ENCODE measurements at regions not wholly inside any gene's neighbourhood (a gene's known extent, or its start where the extent isn't known, plus 50 kb on each side); places are given as distances from the start of the nearest gene placed in this dataset.

DNA sequence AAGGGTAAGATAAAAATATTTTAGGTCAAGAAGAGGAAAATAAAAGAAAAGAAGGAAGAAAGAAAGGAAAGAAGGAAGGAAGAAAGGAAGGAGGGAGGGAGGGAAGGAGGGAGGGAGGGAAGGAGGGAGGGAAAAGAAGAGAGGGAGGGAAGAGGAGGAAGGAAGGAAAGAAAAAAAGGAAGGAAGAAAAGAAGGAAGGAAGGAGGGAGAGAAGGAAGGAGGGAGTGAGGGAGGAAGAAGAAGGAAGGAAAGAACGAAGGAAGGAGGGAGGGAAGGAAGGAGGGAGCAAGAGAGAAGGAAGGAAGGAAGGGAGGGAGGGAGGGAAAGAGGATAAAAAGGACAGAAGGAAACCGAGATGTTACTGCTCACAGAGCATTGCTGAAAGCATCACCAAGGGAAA is 209.5 kb upstream of the PITRM1 start:
- no peak for ATAC-seq
- no peak overlapping the region for H3K4me3 ChIP-seq (ENCODE audit: low read length)
- no peaks in the 10 kb centered on the region for H3K79me2 ChIP-seq (ENCODE audit: low read length)
- no peaks in the 10 kb centered on the region for H3K9me3 ChIP-seq (ENCODE audit: low read length)
- POLR2A ChIA-PET (ENCODE audit: unreplicated experiment), result no interaction called here
- H3K4me1 ChIP-seq (ENCODE audit: insufficient read depth, low read length), result no peaks in the 10 kb centered on the region
- no peak overlapping the region for H3K4me2 ChIP-seq (ENCODE audit: low read length)
- H3K9ac ChIP-seq (ENCODE audit: low read length), result no peak overlapping the region
- BruUV-seq (replicated peaks), result no TSS peak
- TF ChIP-seq, protein P1, sequence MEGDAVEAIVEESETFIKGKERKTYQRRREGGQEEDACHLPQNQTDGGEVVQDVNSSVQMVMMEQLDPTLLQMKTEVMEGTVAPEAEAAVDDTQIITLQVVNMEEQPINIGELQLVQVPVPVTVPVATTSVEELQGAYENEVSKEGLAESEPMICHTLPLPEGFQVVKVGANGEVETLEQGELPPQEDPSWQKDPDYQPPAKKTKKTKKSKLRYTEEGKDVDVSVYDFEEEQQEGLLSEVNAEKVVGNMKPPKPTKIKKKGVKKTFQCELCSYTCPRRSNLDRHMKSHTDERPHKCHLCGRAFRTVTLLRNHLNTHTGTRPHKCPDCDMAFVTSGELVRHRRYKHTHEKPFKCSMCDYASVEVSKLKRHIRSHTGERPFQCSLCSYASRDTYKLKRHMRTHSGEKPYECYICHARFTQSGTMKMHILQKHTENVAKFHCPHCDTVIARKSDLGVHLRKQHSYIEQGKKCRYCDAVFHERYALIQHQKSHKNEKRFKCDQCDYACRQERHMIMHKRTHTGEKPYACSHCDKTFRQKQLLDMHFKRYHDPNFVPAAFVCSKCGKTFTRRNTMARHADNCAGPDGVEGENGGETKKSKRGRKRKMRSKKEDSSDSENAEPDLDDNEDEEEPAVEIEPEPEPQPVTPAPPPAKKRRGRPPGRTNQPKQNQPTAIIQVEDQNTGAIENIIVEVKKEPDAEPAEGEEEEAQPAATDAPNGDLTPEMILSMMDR (conservative IDR thresholded peaks at IDR 0.05; ENCODE audit: low read depth, low read length), result no peak
- TF ChIP-seq EZH2phosphoT487 (IDR thresholded peaks at IDR 0.05; ENCODE audit: borderline replicate concordance, low read length) (no peak), EZH2 (IDR thresholded peaks at IDR 0.05; ENCODE audit: low read length, unreplicated experiment) (no peak)
- H3K27ac ChIP-seq (ENCODE audit: low read length), result no peak overlapping the region
- H2AFZ ChIP-seq (ENCODE audit: low read length), result no peak overlapping the region
- no peaks in the 10 kb centered on the region for H4K20me1 ChIP-seq (ENCODE audit: low read length)
- no peaks in the 10 kb centered on the region for H3K9me2 ChIP-seq (replicated peaks; ENCODE audit: low read length)
- H3K27me3 ChIP-seq (ENCODE audit: low read length), result no peaks in the 10 kb centered on the region
- no peaks in the 10 kb centered on the region for H3K36me3 ChIP-seq (ENCODE audit: low read depth, low read length)
- intact Hi-C loops (cut with micrococcal nuclease), result no loop called here
- H3F3A ChIP-seq (ENCODE audit: low read length, unreplicated experiment), result no peaks in the 10 kb centered on the region
- CTCF ChIA-PET, result interaction anchor here (1.1 kb wide), 1 partner anchor 94 kb away, joined by 3 read pairs; no protein-coding TSS in a partner anchor
- no peak for DNase-seq

DNA sequence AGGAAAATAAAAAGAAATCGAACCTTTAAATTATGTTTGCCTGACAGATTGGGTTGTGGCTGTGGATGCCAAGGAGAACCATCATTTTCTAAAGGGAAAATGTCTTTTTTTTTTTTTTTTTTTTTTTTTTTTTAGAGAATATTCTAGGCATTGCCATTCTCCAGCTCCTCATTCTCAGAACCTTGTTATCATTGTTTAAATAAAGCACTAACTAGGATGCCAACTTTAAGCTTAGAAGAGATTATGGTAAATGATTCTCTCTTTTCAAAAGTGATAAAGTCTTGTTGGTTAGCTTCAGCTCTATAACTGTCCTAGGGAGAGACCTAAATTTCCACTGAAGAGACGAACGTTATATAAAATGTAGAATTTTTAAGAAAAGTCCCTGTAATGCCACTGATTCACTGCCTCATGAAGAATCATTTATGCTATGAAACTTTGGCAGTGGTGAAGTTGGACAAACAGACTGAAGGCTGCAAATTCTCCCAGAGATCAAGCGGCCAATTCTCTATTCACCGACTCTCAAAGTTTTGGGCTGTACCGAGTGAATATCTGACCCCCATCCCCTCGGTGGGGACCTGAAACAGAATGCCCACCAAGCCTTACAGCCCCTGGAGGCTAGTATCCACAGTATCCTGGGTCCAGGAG is 207.9 kb upstream of the PITRM1 start:
- no peak for DNase-seq
- H3F3A ChIP-seq (ENCODE audit: low read length, unreplicated experiment), result no peaks in the 10 kb centered on the region
- H3K36me3 ChIP-seq (ENCODE audit: low read depth, low read length), result no peaks in the 10 kb centered on the region
- H3K27ac ChIP-seq (ENCODE audit: low read length), result no peak overlapping the region
- intact Hi-C loops (cut with micrococcal nuclease), result no loop called here
- ChIA-PET POLR2A (ENCODE audit: unreplicated experiment) (no interaction called here), CTCF (no interaction called here)
- no peak overlapping the region for H3K4me3 ChIP-seq (ENCODE audit: low read length)
- no peaks in the 10 kb centered on the region for H3K4me1 ChIP-seq (ENCODE audit: insufficient read depth, low read length)
- H4K20me1 ChIP-seq (ENCODE audit: low read length), result no peaks in the 10 kb centered on the region
- H3K4me2 ChIP-seq (ENCODE audit: low read length), result no peak overlapping the region
- H3K27me3 ChIP-seq (ENCODE audit: low read length), result no peaks in the 10 kb centered on the region
- H3K9me3 ChIP-seq (ENCODE audit: low read length), result no peaks in the 10 kb centered on the region
- H3K9me2 ChIP-seq (replicated peaks; ENCODE audit: low read length), result no peaks in the 10 kb centered on the region
- no TSS peak for BruUV-seq (replicated peaks)
- no peak overlapping the region for H3K9ac ChIP-seq (ENCODE audit: low read length)
- ATAC-seq, result no peak
- TF ChIP-seq, protein P1 (conservative IDR thresholded peaks at IDR 0.05; ENCODE audit: low read depth, low read length), result no peak
- no peak for TF ChIP-seq EZH2phosphoT487 (IDR thresholded peaks at IDR 0.05; ENCODE audit: borderline replicate concordance, low read length)
- no peak for TF ChIP-seq EZH2 (IDR thresholded peaks at IDR 0.05; ENCODE audit: low read length, unreplicated experiment)
- no peaks in the 10 kb centered on the region for H3K79me2 ChIP-seq (ENCODE audit: low read length)
- H2AFZ ChIP-seq (ENCODE audit: low read length), result no peak overlapping the region

DNA sequence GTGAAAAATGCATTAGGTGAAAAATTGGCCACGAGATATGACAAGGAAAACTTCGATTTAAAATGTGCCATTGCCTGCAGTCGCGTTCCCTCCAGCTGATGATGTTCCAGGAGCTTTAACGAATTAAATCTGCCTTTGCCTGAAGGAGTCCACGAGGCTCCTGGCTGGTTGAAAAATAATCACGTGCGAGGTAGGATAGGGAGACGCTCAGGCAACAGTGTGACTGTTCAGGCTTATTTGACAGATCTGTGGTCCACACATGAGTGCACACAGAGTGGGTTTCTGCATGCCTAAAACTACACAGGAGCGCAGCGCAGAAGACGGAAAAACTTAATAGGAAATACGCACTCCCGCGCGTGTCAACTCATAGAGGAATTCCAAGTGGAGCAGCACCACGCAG is 204.0 kb upstream of the PITRM1 start:
- POLR2A ChIA-PET (ENCODE audit: unreplicated experiment), result interaction anchor here (0.7 kb wide), 1 partner anchor 345 kb away, joined by 3 read pairs; no protein-coding TSS in a partner anchor
- H4K20me1 ChIP-seq (ENCODE audit: low read length), result no peaks in the 10 kb centered on the region
- no peak for DNase-seq
- H3K4me2 ChIP-seq (ENCODE audit: low read length), result no peak overlapping the region
- no TSS peak for BruUV-seq (replicated peaks)
- CTCF ChIA-PET, result no interaction called here
- H3K9me2 ChIP-seq (replicated peaks; ENCODE audit: low read length), result no peaks in the 10 kb centered on the region
- ATAC-seq, result no peak
- no peaks in the 10 kb centered on the region for H3F3A ChIP-seq (ENCODE audit: low read length, unreplicated experiment)
- H3K9me3 ChIP-seq (ENCODE audit: low read length), result no peaks in the 10 kb centered on the region
- intact Hi-C loops (cut with micrococcal nuclease), result no loop called here
- H3K27ac ChIP-seq (ENCODE audit: low read length), result no peak overlapping the region
- no peak overlapping the region for H2AFZ ChIP-seq (ENCODE audit: low read length)
- H3K27me3 ChIP-seq (ENCODE audit: low read length), result no peaks in the 10 kb centered on the region
- no peak overlapping the region for H3K4me3 ChIP-seq (ENCODE audit: low read length)
- H3K9ac ChIP-seq (ENCODE audit: low read length), result no peak overlapping the region
- H3K4me1 ChIP-seq (ENCODE audit: insufficient read depth, low read length), result no peaks in the 10 kb centered on the region
- H3K36me3 ChIP-seq (ENCODE audit: low read depth, low read length), result no peaks in the 10 kb centered on the region
- H3K79me2 ChIP-seq (ENCODE audit: low read length), result no peaks in the 10 kb centered on the region
- TF ChIP-seq, protein P1 (conservative IDR thresholded peaks at IDR 0.05; ENCODE audit: low read depth, low read length), result no peak
- no peak for TF ChIP-seq EZH2phosphoT487 (IDR thresholded peaks at IDR 0.05; ENCODE audit: borderline replicate concordance, low read length)

Data from PC-3 (cell line).